Esophagus squamous epithelium (tissue), 5 donors: ENCODE measurements at regions not wholly inside any gene's neighbourhood (a gene's known extent, or its start where the extent isn't known, plus 50 kb on each side); places are given as distances from the start of the nearest gene placed in this dataset.

ENCODE experiments used
- DNase-seq: peaks from one replicate; lab custom pipeline; 2025; lab: John Stamatoyannopoulos, UW
- H3K27ac ChIP-seq, 4 donors: fragments of 200-600 bp; sonication (generic); one replicate each; pipeline ENCODE4 v1.5.1; 2016 to 2019; ENCODE audit warnings: mild to moderate bottlenecking in 1 of 4
- H3K27me3 ChIP-seq, 4 donors: fragments of 200-600 bp; sonication (generic); 1 replicate in 3 of 4; 2 replicates in 1 of 4; pipeline versions ENCODE4 v1.5.1 to v1.6.0; 2017 to 2021; ENCODE audit warnings: antibody characterized with exemption in 1 of 4
- H3K36me3 ChIP-seq, 3 donors: fragments of 200-600 bp; sonication (generic); one replicate each; pipeline ENCODE4 v1.5.1; 2016 to 2019
- H3K4me1 ChIP-seq, 3 donors: fragments of 200-600 bp; sonication (generic); one replicate each; pipeline ENCODE4 v1.5.1; 2017 to 2019
- H3K4me3 ChIP-seq, 4 donors: fragments of 200-600 bp; sonication (generic); 1 replicate in 3 of 4; 2 replicates in 1 of 4; pipeline ENCODE4 v1.5.1; 2016 to 2019; ENCODE audit warnings: mild to moderate bottlenecking in 2 of 4, moderate library complexity in 1 of 4
- H3K9me3 ChIP-seq, 3 donors: fragments of 200-600 bp; sonication (generic); one replicate each; pipeline ENCODE4 v1.5.1; 2016 to 2019
- CTCF ChIP-seq, 6 experiments: fragments of 450-650 bp in 4 of 6; fragments of 200-600 bp in 2 of 6; sonication (generic) in 2 of 6; IDR thresholded peaks; one replicate each; pipeline ENCODE4 v1.5.1; 2016 to 2019; ENCODE audit warnings: antibody characterized with exemption in 6 of 6, mild to moderate bottlenecking in 4 of 6, moderate library complexity in 4 of 6
- POLR2A ChIP-seq, 4 donors: fragments of 450-650 bp; IDR thresholded peaks; one replicate each; pipeline ENCODE4 v1.6.1; 2017; ENCODE audit warnings: antibody characterized with exemption in 4 of 4, mild to moderate bottlenecking in 4 of 4, moderate library complexity in 3 of 4
- WGBS, 2 donors: methylation state at CpG; one replicate each; pipeline ENCODE4 v1.1.5; 2018; 5-methylcytosine and 5-hydroxymethylcytosine counted together
- intact Hi-C: fragments of 100-400 bp; cut with DNase I; formaldehyde crosslinking; loops from one replicate; pipeline ENCODE4 v1.15.0; 2022
- donor health status: DM: yes; HTN: yes; CAD: no.

GRCh38 chr18:38257661-38258060 is 692.1 kb upstream of the CELF4 start:
- TF ChIP-seq CTCF (IDR thresholded peaks at IDR 0.05) (no peak), POLR2A (IDR thresholded peaks at IDR 0.05) (no peak)
- Histone ChIP-seq H3K36me3 (no peaks in the 10 kb centered on the region), H3K27me3 (no peaks in the 10 kb centered on the region), H3K4me1 (no peaks in the 10 kb centered on the region), H3K9me3 (no peaks in the 10 kb centered on the region), H3K4me3 (no peak overlapping the region), H3K27ac (no peak overlapping the region)
- no peak for DNase-seq
- 27 to 32% methylated on average over 4 of the region's 4 CpGs for WGBS, 2 donors
- intact Hi-C loops, result no loop called here

GRCh38 chr18:38256366-38256765 is 690.8 kb upstream of the CELF4 start:
- no peaks in the 10 kb centered on the region for H3K9me3 ChIP-seq
- H3K27me3 ChIP-seq, result no peaks in the 10 kb centered on the region
- H3K27ac ChIP-seq, result no peak overlapping the region
- no peak overlapping the region for H3K4me3 ChIP-seq
- TF ChIP-seq POLR2A (IDR thresholded peaks at IDR 0.05) (no peak), CTCF (IDR thresholded peaks at IDR 0.05) (no peak)
- intact Hi-C loops, result no loop called here
- H3K4me1 ChIP-seq, result no peaks in the 10 kb centered on the region
- no peaks in the 10 kb centered on the region for H3K36me3 ChIP-seq
- 33 to 48% methylated on average over 2 of the region's 2 CpGs for WGBS, 2 donors
- no peak for DNase-seq

GRCh38 chr18:38250971-38251370 is 685.4 kb upstream of the CELF4 start:
- intact Hi-C loops, result no loop called here
- 66% methylated on average over 5 of the region's 5 CpGs for WGBS, 2 donors

GRCh38 chr18:38244480-38244879 is 678.9 kb upstream of the CELF4 start:
- H3K27me3 ChIP-seq, result no peaks in the 10 kb centered on the region
- H3K4me3 ChIP-seq, result no peak overlapping the region
- intact Hi-C loops, result no loop called here
- TF ChIP-seq POLR2A (IDR thresholded peaks at IDR 0.05) (no peak), CTCF (IDR thresholded peaks at IDR 0.05) (no peak)
- no peaks in the 10 kb centered on the region for H3K9me3 ChIP-seq
- H3K27ac ChIP-seq, result no peak overlapping the region
- H3K4me1 ChIP-seq, result peaks cover 0 to 4% (median 0%) of the 10 kb centered on the region in 3 donors
- no peaks in the 10 kb centered on the region for H3K36me3 ChIP-seq
- no peak for DNase-seq
- WGBS, 2 donors, result 51 to 67% methylated on average over 3 of the region's 3 CpGs

More at GRCh38 chr18:38250971-38251370, 685.4 kb upstream of the CELF4 start:
- TF ChIP-seq POLR2A (IDR thresholded peaks at IDR 0.05) (no peak), CTCF (IDR thresholded peaks at IDR 0.05) (no peak)
- Histone ChIP-seq H3K4me1 (no peaks in the 10 kb centered on the region), H3K36me3 (no peaks in the 10 kb centered on the region), H3K27me3 (no peaks in the 10 kb centered on the region), H3K9me3 (no peaks in the 10 kb centered on the region), H3K4me3 (no peak overlapping the region), H3K27ac (no peak overlapping the region)
- DNase-seq, result no peak

- Histone ChIP-seq H3K4me1 (peaks cover 0 to 4% (median 0%) of the 10 kb centered on the region in 3 donors), H3K27me3 (no peaks in the 10 kb centered on the region), H3K9me3 (no peaks in the 10 kb centered on the region), H3K27ac (no peak overlapping the region), H3K4me3 (no peak overlapping the region), H3K36me3 (no peaks in the 10 kb centered on the region)
- TF ChIP-seq POLR2A (IDR thresholded peaks at IDR 0.05) (no peak), CTCF (IDR thresholded peaks at IDR 0.05) (no peak)
- DNase-seq, result no peak
- WGBS, 2 donors, result 91 to 93% methylated on average over 2 of the region's 2 CpGs
- intact Hi-C loops, result no loop called here
Observed at GRCh38 chr18:38243291-38243690, 677.7 kb upstream of the CELF4 start.
